Panc1 (cell line): ENCODE measurements at regions not wholly inside any gene's neighbourhood (a gene's known extent, or its start where the extent isn't known, plus 50 kb on each side); places are given as distances from the start of the nearest gene placed in this dataset.

Experiments used
- ATAC-seq: fragments of 200-7000 bp; cut with Tn5 transposase; 2 replicates; pipeline ENCODE4 v1.9.1; 2020; ENCODE audit warnings: mild to moderate bottlenecking, moderate library complexity
- BruUV-seq: library from RNA; stranded (reverse); fragments of 400-500 nt; replicated peaks from 2 replicates; lab custom pipeline; 2021; lab: Mats Ljungman, UMichigan
- CTCF ChIA-PET: fragments of 300-600 bp; sonication (Branson Sonifier 250); formaldehyde crosslinking; loops from one replicate; lab custom pipeline; 2022; ENCODE audit warnings: antibody characterized with exemption; lab: Charles Lee
- POLR2A ChIA-PET: fragments of 300-600 bp; sonication (Branson Sonifier 250); formaldehyde crosslinking; loops from one replicate; lab custom pipeline; 2022; ENCODE audit warnings: antibody characterized with exemption; lab: Charles Lee
- DNase-seq: peaks from one replicate; pipeline ENCODE4 v3.0.0-alpha.2; 2010; ENCODE audit warnings: low read depth, low spot score
- H3K27ac ChIP-seq: 2 replicates; pipeline ENCODE4 v1.5.1; 2011; ENCODE audit warnings: mild to moderate bottlenecking, low read length, inconsistent platforms
- H3K27me3 ChIP-seq: fragments of 200-500 bp; sonication (Bioruptor generic); 2 replicates; pipeline ENCODE4 v1.6.0; 2014; ENCODE audit warnings: low read length, inconsistent platforms; ENCODE audit not compliant: control insufficient read depth, insufficient read depth
- H3K36me3 ChIP-seq: fragments of 200-500 bp; sonication (Bioruptor generic); 2 replicates; pipeline ENCODE4 v1.5.1; 2014; ENCODE audit warnings: inconsistent platforms, mild to moderate bottlenecking, low read length, moderate library complexity; ENCODE audit not compliant: control insufficient read depth, insufficient read depth
- H3K4me1 ChIP-seq: 2 replicates; pipeline ENCODE4 v1.5.1; 2011; ENCODE audit warnings: inconsistent platforms, mild to moderate bottlenecking, low read length, moderate library complexity; ENCODE audit not compliant: control insufficient read depth, insufficient read depth
- H3K4me3 ChIP-seq, 2 experiments: 2 replicates each; pipeline ENCODE4 v1.5.1; 2011 to 2012; ENCODE audit warnings: low read depth in 2 of 2, low read length in 2 of 2, mild to moderate bottlenecking in 2 of 2, inconsistent platforms in 1 of 2, moderate library complexity in 1 of 2
- H3K9me3 ChIP-seq: fragments of 200-500 bp; sonication (Bioruptor generic); 2 replicates; pipeline ENCODE4 v1.5.1; 2014; ENCODE audit warnings: low read depth, mild to moderate bottlenecking, inconsistent platforms, low read length, moderate library complexity; ENCODE audit not compliant: control insufficient read depth, insufficient read depth
- POLR2AphosphoS5 ChIP-seq: IDR thresholded peaks from 2 replicates; pipeline ENCODE4 v1.6.1; 2012; ENCODE audit warnings: mild to moderate bottlenecking, low read depth, low read length, moderate library complexity
- SIN3A ChIP-seq: IDR thresholded peaks from 2 replicates; pipeline ENCODE4 v1.6.1; 2012; ENCODE audit warnings: low read depth, mild to moderate bottlenecking, low read length, moderate library complexity, borderline replicate concordance; ENCODE audit not compliant: insufficient read depth
- TCF7L2 ChIP-seq: IDR thresholded peaks from 2 replicates; pipeline ENCODE4 v1.6.1; 2011; ENCODE audit warnings: mild to moderate bottlenecking, low read depth, low read length, inconsistent platforms
- in situ Hi-C: cut with HindIII; loops from 2 replicates; pipeline ENCODE4 v1.10.0; 2016; ENCODE audit warnings: low sequenced_read_pairs, low pct_unique_long_range_greater_than_20kb
- intact Hi-C: fragments of 100-400 bp; cut with micrococcal nuclease; formaldehyde crosslinking; loops from one replicate; pipeline ENCODE4 v1.10.0; 2022; ENCODE audit not compliant: unreplicated experiment
- TF ChIP-seq, protein P1 (sequence below): fragments of 450-650 bp; IDR thresholded peaks from 2 replicates; pipeline ENCODE4 v1.5.1; 2017; ENCODE audit warnings: mild to moderate bottlenecking
- TF ChIP-seq, protein P2 (sequence below), 2 experiments: IDR thresholded peaks; 2 replicates each; pipeline ENCODE4 v1.6.1; 2011 to 2012; ENCODE audit warnings: low read depth in 2 of 2, control low read depth in 1 of 2, low read length in 1 of 2, mild to moderate bottlenecking in 1 of 2, moderate library complexity in 1 of 2; ENCODE audit not compliant: insufficient read depth in 1 of 2

DNA sequence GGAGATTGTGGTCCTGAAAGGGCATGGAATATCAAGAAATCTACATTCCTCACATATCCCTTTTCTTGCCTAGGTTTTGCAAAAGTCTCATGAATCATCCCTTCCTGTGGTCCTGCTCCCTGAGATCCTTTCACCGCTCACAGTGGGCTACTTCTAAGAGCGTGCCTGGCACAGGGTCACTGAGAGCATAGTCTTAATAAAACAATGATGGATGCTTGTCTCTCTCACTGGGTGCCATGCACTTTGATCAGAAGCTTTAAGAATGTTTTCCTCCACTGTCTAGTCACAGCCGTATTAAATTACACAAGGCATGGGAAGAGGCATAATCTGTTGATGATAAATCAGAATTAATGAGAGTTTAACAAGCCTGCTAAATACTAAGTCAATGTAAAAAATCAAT lies 269.7 kb upstream of the ATP10A start:
- intact Hi-C loops: no loop called here
- Histone ChIP-seq H3K36me3 (no peaks in the 10 kb centered on the region), H3K27me3 (no peaks in the 10 kb centered on the region), H3K27ac (no peak overlapping the region), H3K4me3 (no peak overlapping the region), H3K4me1 (no peaks in the 10 kb centered on the region), H3K9me3 (no peaks in the 10 kb centered on the region)
- CTCF ChIA-PET: no interaction called here
- in situ Hi-C loops: no loop called here
- TF ChIP-seq SIN3A (no peak), TCF7L2 (no peak), POLR2AphosphoS5 (no peak)
- TF ChIP-seq, protein P1, sequence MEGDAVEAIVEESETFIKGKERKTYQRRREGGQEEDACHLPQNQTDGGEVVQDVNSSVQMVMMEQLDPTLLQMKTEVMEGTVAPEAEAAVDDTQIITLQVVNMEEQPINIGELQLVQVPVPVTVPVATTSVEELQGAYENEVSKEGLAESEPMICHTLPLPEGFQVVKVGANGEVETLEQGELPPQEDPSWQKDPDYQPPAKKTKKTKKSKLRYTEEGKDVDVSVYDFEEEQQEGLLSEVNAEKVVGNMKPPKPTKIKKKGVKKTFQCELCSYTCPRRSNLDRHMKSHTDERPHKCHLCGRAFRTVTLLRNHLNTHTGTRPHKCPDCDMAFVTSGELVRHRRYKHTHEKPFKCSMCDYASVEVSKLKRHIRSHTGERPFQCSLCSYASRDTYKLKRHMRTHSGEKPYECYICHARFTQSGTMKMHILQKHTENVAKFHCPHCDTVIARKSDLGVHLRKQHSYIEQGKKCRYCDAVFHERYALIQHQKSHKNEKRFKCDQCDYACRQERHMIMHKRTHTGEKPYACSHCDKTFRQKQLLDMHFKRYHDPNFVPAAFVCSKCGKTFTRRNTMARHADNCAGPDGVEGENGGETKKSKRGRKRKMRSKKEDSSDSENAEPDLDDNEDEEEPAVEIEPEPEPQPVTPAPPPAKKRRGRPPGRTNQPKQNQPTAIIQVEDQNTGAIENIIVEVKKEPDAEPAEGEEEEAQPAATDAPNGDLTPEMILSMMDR: no peak
- TF ChIP-seq, protein P2, sequence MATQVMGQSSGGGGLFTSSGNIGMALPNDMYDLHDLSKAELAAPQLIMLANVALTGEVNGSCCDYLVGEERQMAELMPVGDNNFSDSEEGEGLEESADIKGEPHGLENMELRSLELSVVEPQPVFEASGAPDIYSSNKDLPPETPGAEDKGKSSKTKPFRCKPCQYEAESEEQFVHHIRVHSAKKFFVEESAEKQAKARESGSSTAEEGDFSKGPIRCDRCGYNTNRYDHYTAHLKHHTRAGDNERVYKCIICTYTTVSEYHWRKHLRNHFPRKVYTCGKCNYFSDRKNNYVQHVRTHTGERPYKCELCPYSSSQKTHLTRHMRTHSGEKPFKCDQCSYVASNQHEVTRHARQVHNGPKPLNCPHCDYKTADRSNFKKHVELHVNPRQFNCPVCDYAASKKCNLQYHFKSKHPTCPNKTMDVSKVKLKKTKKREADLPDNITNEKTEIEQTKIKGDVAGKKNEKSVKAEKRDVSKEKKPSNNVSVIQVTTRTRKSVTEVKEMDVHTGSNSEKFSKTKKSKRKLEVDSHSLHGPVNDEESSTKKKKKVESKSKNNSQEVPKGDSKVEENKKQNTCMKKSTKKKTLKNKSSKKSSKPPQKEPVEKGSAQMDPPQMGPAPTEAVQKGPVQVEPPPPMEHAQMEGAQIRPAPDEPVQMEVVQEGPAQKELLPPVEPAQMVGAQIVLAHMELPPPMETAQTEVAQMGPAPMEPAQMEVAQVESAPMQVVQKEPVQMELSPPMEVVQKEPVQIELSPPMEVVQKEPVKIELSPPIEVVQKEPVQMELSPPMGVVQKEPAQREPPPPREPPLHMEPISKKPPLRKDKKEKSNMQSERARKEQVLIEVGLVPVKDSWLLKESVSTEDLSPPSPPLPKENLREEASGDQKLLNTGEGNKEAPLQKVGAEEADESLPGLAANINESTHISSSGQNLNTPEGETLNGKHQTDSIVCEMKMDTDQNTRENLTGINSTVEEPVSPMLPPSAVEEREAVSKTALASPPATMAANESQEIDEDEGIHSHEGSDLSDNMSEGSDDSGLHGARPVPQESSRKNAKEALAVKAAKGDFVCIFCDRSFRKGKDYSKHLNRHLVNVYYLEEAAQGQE (IDR thresholded peaks at IDR 0.05; ENCODE audit: insufficient read depth in 1 of 2, low read depth in 2 of 2, low read length in 1 of 2): no peak
- POLR2A ChIA-PET: no interaction called here
- ATAC-seq: no peak
- no peak for DNase-seq
- BruUV-seq: no TSS peak

DNA sequence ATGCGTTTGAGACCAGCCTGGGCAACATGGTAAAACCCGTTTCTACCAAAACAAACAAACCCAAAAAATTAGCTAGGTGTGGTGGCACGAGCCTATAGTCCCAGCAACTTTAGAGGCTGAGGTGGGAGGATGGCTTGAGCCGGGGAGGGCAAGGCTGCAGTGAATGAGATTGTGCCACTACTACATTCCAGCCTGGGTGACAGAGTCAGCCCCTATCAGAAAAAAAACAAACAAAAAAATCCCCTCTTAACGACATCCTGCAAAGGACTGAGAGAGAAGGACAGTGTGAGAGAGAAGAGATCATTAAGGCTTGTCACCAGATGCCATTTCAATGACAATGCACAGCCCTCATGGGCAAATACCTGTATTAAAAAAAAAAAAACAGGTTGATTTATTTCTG lies 266.7 kb upstream of the ATP10A start:
- ChIA-PET POLR2A (no interaction called here), CTCF (no interaction called here)
- Histone ChIP-seq H3K4me1 (no peaks in the 10 kb centered on the region), H3K27me3 (no peaks in the 10 kb centered on the region), H3K36me3 (no peaks in the 10 kb centered on the region), H3K4me3 (no peak overlapping the region), H3K27ac (no peak overlapping the region), H3K9me3 (no peaks in the 10 kb centered on the region)
- DNase-seq (no peak), ATAC-seq (no peak)
- BruUV-seq: no TSS peak
- TF ChIP-seq TCF7L2: no peak
- TF ChIP-seq, protein P1: no peak
- TF ChIP-seq, protein P2 (IDR thresholded peaks at IDR 0.05; ENCODE audit: insufficient read depth in 1 of 2, low read depth in 2 of 2, low read length in 1 of 2): no peak
- TF ChIP-seq SIN3A: no peak
- no peak for TF ChIP-seq POLR2AphosphoS5
- intact Hi-C loops: no loop called here
- in situ Hi-C loops: no loop called here
